ENCODE measurements at regions not wholly inside any gene's neighbourhood (a gene's known extent, or its start where the extent isn't known, plus 50 kb on each side); places are given as distances from the start of the nearest gene placed in this dataset.

GRCh38 chr18:41459656-41460055, 495.4 kb upstream of the PIK3C3 start:
- Histone ChIP-seq H3K4me3 (no peak overlapping the region), H3K27me3 (ENCODE audit: low read depth) (no peaks in the 10 kb centered on the region), H3K9me3 (no peaks in the 10 kb centered on the region), H3K27ac (no peak overlapping the region), H3K36me3 (no peaks in the 10 kb centered on the region), H3K4me1 (no peaks in the 10 kb centered on the region)
- DNase-seq (no peak), ATAC-seq (no peak)
- intact Hi-C loops (cut with DNase I): no loop called here
- TF ChIP-seq, protein P1, sequence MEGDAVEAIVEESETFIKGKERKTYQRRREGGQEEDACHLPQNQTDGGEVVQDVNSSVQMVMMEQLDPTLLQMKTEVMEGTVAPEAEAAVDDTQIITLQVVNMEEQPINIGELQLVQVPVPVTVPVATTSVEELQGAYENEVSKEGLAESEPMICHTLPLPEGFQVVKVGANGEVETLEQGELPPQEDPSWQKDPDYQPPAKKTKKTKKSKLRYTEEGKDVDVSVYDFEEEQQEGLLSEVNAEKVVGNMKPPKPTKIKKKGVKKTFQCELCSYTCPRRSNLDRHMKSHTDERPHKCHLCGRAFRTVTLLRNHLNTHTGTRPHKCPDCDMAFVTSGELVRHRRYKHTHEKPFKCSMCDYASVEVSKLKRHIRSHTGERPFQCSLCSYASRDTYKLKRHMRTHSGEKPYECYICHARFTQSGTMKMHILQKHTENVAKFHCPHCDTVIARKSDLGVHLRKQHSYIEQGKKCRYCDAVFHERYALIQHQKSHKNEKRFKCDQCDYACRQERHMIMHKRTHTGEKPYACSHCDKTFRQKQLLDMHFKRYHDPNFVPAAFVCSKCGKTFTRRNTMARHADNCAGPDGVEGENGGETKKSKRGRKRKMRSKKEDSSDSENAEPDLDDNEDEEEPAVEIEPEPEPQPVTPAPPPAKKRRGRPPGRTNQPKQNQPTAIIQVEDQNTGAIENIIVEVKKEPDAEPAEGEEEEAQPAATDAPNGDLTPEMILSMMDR (IDR thresholded peaks at IDR 0.05): no peak

GRCh38 chr18:41458376-41458775, 496.7 kb upstream of the PIK3C3 start:
- no peak for ATAC-seq
- Histone ChIP-seq H3K27me3 (ENCODE audit: low read depth) (no peaks in the 10 kb centered on the region), H3K4me3 (no peak overlapping the region), H3K9me3 (no peaks in the 10 kb centered on the region), H3K36me3 (no peaks in the 10 kb centered on the region), H3K4me1 (no peaks in the 10 kb centered on the region), H3K27ac (no peak overlapping the region)
- DNase-seq: no peak
- intact Hi-C loops (cut with DNase I): no loop called here
- TF ChIP-seq, protein P1 (IDR thresholded peaks at IDR 0.05): no peak

DNA sequence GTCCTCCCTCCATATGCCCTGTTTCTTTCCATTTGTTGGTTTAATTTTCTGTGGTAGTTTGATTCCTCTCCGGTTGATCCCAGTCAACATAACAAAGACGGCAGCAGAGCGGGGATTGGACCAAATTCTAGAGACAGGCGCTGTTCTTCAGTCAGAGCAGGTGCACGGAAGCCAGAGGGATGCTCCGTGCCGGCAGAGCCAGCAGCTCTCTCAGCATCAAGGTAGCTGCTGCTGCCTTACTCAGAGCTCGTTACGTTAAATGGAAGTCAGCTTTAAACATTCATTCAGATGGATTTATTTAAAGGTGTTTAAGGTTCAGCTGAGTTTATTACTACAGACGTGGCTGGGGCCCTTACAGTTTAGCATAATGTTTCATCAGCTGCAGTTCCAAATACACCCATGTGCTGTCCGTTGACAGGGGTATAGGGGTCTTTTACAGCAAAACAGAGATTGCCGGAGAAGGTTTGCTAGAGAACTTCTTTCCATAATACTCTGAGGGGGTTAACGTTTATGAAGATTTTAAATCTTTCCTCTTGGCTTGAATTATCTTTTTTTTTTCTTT, 497.2 kb upstream of the PIK3C3 start:
- no peaks in the 10 kb centered on the region for H3K36me3 ChIP-seq
- intact Hi-C loops (cut with DNase I): no loop called here
- no peak overlapping the region for H3K4me3 ChIP-seq
- no peaks in the 10 kb centered on the region for H3K9me3 ChIP-seq
- no peak overlapping the region for H3K27ac ChIP-seq
- no peaks in the 10 kb centered on the region for H3K27me3 ChIP-seq (ENCODE audit: low read depth)
- TF ChIP-seq, protein P1 (IDR thresholded peaks at IDR 0.05): no peak
- DNase-seq (no peak), ATAC-seq (no peak)
- H3K4me1 ChIP-seq: no peaks in the 10 kb centered on the region

DNA sequence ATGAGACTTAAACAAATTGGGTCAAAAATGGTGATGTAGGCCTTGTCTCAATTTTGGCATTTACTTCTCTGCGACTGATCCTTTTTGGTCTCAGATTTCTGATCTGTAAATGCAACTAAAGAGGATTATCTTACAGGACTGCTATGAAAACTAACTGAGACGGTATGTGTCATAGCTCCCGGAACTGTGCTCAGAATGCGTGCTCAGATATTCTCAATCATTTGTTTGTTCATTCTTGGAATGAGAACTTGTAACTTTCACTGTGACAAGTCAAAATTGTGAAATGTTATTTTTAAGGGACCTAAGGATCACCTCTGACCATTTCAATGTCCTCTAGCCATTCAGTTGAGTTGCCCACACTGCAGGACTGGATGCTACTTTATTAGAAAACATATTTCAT, 498.2 kb upstream of the PIK3C3 start:
- ATAC-seq: no peak
- H3K27ac ChIP-seq: no peak overlapping the region
- DNase-seq: no peak
- H3K4me1 ChIP-seq: no peaks in the 10 kb centered on the region
- H3K9me3 ChIP-seq: no peaks in the 10 kb centered on the region
- TF ChIP-seq, protein P1 (IDR thresholded peaks at IDR 0.05): no peak
- H3K27me3 ChIP-seq (ENCODE audit: low read depth): no peaks in the 10 kb centered on the region
- H3K36me3 ChIP-seq: no peaks in the 10 kb centered on the region
- no peak overlapping the region for H3K4me3 ChIP-seq
- intact Hi-C loops (cut with DNase I): no loop called here

DNA sequence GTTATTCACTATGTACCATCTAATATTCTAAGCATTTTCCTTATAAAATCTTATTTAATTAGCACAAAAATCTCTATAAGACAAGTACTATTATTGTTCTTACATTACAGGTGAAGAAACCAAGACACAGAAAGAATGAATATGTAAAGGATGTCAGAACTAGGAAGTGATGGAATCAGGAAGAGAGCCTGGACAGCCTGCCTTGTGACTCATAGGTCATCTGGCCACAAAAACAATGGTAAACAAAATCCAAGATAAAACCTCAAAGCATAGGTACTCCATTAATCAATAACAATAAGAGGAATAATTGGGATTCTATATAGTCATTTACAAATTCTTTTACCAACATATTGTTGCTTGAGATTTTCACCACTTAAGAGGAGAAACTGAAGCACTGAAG, 505.4 kb upstream of the PIK3C3 start:
- H3K4me1 ChIP-seq: no peaks in the 10 kb centered on the region
- no peak overlapping the region for H3K27ac ChIP-seq
- no peak overlapping the region for H3K4me3 ChIP-seq
- no peaks in the 10 kb centered on the region for H3K9me3 ChIP-seq
- no peak for DNase-seq
- intact Hi-C loops (cut with DNase I): no loop called here
- H3K36me3 ChIP-seq: no peaks in the 10 kb centered on the region
- no peaks in the 10 kb centered on the region for H3K27me3 ChIP-seq (ENCODE audit: low read depth)
- TF ChIP-seq, protein P1 (IDR thresholded peaks at IDR 0.05): no peak
- no peak for ATAC-seq

DNA sequence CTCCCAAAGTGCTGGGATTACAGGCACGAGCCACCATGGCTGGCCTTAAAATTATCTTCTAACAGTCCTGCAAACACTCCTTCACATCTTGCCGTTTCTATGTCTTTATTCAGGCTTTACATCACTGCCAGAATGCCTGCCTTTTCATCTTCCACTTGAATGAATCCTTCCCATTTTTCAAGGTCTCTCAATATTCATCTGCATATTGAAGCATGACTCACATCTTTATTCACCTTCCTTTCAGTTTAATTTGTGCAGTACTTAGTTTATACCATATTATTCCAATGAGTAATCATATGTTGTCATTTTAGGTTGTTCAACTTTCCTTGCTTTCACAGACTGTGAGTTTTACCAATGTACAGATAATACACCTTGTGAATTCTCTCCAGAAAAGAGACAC, 510.1 kb upstream of the PIK3C3 start:
- no peak overlapping the region for H3K4me3 ChIP-seq
- DNase-seq: no peak
- H3K27me3 ChIP-seq (ENCODE audit: low read depth): no peaks in the 10 kb centered on the region
- H3K27ac ChIP-seq: no peak overlapping the region
- ATAC-seq: no peak
- intact Hi-C loops (cut with DNase I): no loop called here
- no peaks in the 10 kb centered on the region for H3K36me3 ChIP-seq
- no peaks in the 10 kb centered on the region for H3K4me1 ChIP-seq
- TF ChIP-seq, protein P1 (IDR thresholded peaks at IDR 0.05): no peak
- peaks cover 2% of the 10 kb centered on the region for H3K9me3 ChIP-seq
